ENCODE measurements at regions not wholly inside any gene's neighbourhood (a gene's known extent, or its start where the extent isn't known, plus 50 kb on each side); places are given as distances from the start of the nearest gene placed in this dataset.
A peak's percentile ranks its signal among the peaks of the same experiment; 100 is the strongest.

- Mint-ChIP-seq H3K27ac (no peak overlapping the region), H3K9me3 (no peaks in the 10 kb centered on the region), H3K4me3 (no peak overlapping the region), H3K4me1 (no peaks in the 10 kb centered on the region), H3K27me3 (peaks cover 8% of the 10 kb centered on the region), H3K36me3 (no peaks in the 10 kb centered on the region)
These were observed 246.2 kb downstream of the LRFN2 start for GRCh38 chr6:40340957-40341356.

- Mint-ChIP-seq H3K36me3 (no peaks in the 10 kb centered on the region), H3K4me1 (no peaks in the 10 kb centered on the region), H3K4me3 (no peak overlapping the region), H3K27me3 (peaks cover 10% of the 10 kb centered on the region), H3K9me3 (no peaks in the 10 kb centered on the region), H3K27ac (no peak overlapping the region)
These were observed 247.0 kb downstream of the LRFN2 start for GRCh38 chr6:40340196-40340595.

GRCh38 chr6:40338306-40338705 lies 248.9 kb downstream of the LRFN2 start:
- no peaks in the 10 kb centered on the region for H3K9me3 Mint-ChIP-seq
- H3K4me1 Mint-ChIP-seq = peaks cover 0 to 1% (median 0%) of the 10 kb centered on the region in 3 donors
- H3K27ac Mint-ChIP-seq = no peak overlapping the region
- H3K4me3 Mint-ChIP-seq = no peak overlapping the region
- no peaks in the 10 kb centered on the region for H3K36me3 Mint-ChIP-seq
- H3K27me3 Mint-ChIP-seq = peaks cover 20% of the 10 kb centered on the region

- H3K27ac Mint-ChIP-seq = no peak overlapping the region
These were observed 250.0 kb downstream of the LRFN2 start for GRCh38 chr6:40336940-40337760.

GRCh38 chr6:40336296-40336695 lies 250.9 kb downstream of the LRFN2 start:
- Mint-ChIP-seq H3K9me3 (no peaks in the 10 kb centered on the region), H3K27ac (no peak overlapping the region), H3K27me3 (peaks cover 18% of the 10 kb centered on the region), H3K4me3 (no peak overlapping the region), H3K4me1 (peaks cover 0 to 1% (median 0%) of the 10 kb centered on the region in 3 donors), H3K36me3 (no peaks in the 10 kb centered on the region)

More at GRCh38 chr6:40336940-40337760, 250.0 kb downstream of the LRFN2 start:
- Mint-ChIP-seq H3K4me1 (peaks cover 0 to 1% (median 0%) of the 10 kb centered on the region in 3 donors), H3K27me3 (peaks cover 18% of the 10 kb centered on the region), H3K36me3 (no peaks in the 10 kb centered on the region), H3K4me3 (no peak overlapping the region), H3K9me3 (no peaks in the 10 kb centered on the region)

GRCh38 chr6:40334496-40335270 lies 252.5 kb downstream of the LRFN2 start:
- no peaks in the 10 kb centered on the region for H3K9me3 Mint-ChIP-seq
- H3K36me3 Mint-ChIP-seq = no peaks in the 10 kb centered on the region
- H3K4me3 Mint-ChIP-seq = no peak overlapping the region
- H3K27me3 Mint-ChIP-seq = peaks cover 21% of the 10 kb centered on the region
- H3K27ac Mint-ChIP-seq = no peak overlapping the region
- H3K4me1 Mint-ChIP-seq = peaks cover 0 to 1% (median 0%) of the 10 kb centered on the region in 3 donors

GRCh38 chr6:40331545-40331944 lies 255.6 kb downstream of the LRFN2 start:
- peaks cover 0 to 4% (median 0%) of the 10 kb centered on the region in 3 donors for H3K4me1 Mint-ChIP-seq
- H3K27ac Mint-ChIP-seq = no peak overlapping the region
- H3K4me3 Mint-ChIP-seq = no peak overlapping the region
- no peaks in the 10 kb centered on the region for H3K36me3 Mint-ChIP-seq
- no peaks in the 10 kb centered on the region for H3K9me3 Mint-ChIP-seq
- H3K27me3 Mint-ChIP-seq = peaks cover 21% of the 10 kb centered on the region

GRCh38 chr6:40330301-40330721 lies 256.9 kb downstream of the LRFN2 start:
- Mint-ChIP-seq H3K9me3 (no peaks in the 10 kb centered on the region), H3K4me1 (peaks cover 0 to 4% (median 0%) of the 10 kb centered on the region in 3 donors), H3K4me3 (no peak overlapping the region), H3K27me3 (peaks cover 25% of the 10 kb centered on the region), H3K27ac (no peak overlapping the region), H3K36me3 (no peaks in the 10 kb centered on the region)

GRCh38 chr6:40328986-40329545 lies 258.1 kb downstream of the LRFN2 start:
- Mint-ChIP-seq H3K27ac (no peak overlapping the region), H3K4me1 (peaks cover 0 to 3% (median 0%) of the 10 kb centered on the region in 3 donors), H3K9me3 (no peaks in the 10 kb centered on the region), H3K27me3 (peaks cover 25% of the 10 kb centered on the region), H3K36me3 (no peaks in the 10 kb centered on the region), H3K4me3 (no peak overlapping the region)

- H3K27me3 Mint-ChIP-seq = peaks cover 20% of the 10 kb centered on the region
- H3K9me3 Mint-ChIP-seq = no peaks in the 10 kb centered on the region
- H3K36me3 Mint-ChIP-seq = no peaks in the 10 kb centered on the region
- H3K27ac Mint-ChIP-seq = no peak overlapping the region
- no peak overlapping the region for H3K4me3 Mint-ChIP-seq
- peaks cover 0 to 3% (median 0%) of the 10 kb centered on the region in 3 donors for H3K4me1 Mint-ChIP-seq
These were observed 258.7 kb downstream of the LRFN2 start for GRCh38 chr6:40328386-40328985.

- Mint-ChIP-seq H3K4me1 (peaks cover 0 to 3% (median 0%) of the 10 kb centered on the region in 3 donors), H3K4me3 (no peak overlapping the region), H3K9me3 (no peaks in the 10 kb centered on the region), H3K36me3 (no peaks in the 10 kb centered on the region), H3K27me3 (peaks cover 25% of the 10 kb centered on the region), H3K27ac (no peak overlapping the region)
These were observed 260.3 kb downstream of the LRFN2 start for GRCh38 chr6:40326714-40327421.

- no peaks in the 10 kb centered on the region for H3K36me3 Mint-ChIP-seq
- peaks cover 0 to 3% (median 0%) of the 10 kb centered on the region in 3 donors for H3K4me1 Mint-ChIP-seq
- peaks cover 25% of the 10 kb centered on the region for H3K27me3 Mint-ChIP-seq
- H3K9me3 Mint-ChIP-seq = no peaks in the 10 kb centered on the region
- H3K4me3 Mint-ChIP-seq = peak overlapping the region in 1 of 4 donors; percentile 63
- H3K27ac Mint-ChIP-seq = peak overlapping the region in 1 of 3 donors; percentile 24
These were observed 261.4 kb downstream of the LRFN2 start for GRCh38 chr6:40325791-40326190.

GRCh38 chr6:40325041-40325440 lies 262.1 kb downstream of the LRFN2 start:
- Mint-ChIP-seq H3K27me3 (peaks cover 25% of the 10 kb centered on the region), H3K27ac (no peak overlapping the region), H3K36me3 (no peaks in the 10 kb centered on the region), H3K9me3 (peaks cover 0 to 3% (median 0%) of the 10 kb centered on the region in 3 donors), H3K4me1 (peaks cover 0 to 3% (median 0%) of the 10 kb centered on the region in 3 donors), H3K4me3 (no peak overlapping the region)

GRCh38 chr6:40323881-40324634 lies 263.1 kb downstream of the LRFN2 start:
- peaks cover 0 to 3% (median 0%) of the 10 kb centered on the region in 3 donors for H3K4me1 Mint-ChIP-seq
- no peak overlapping the region for H3K4me3 Mint-ChIP-seq
- H3K27me3 Mint-ChIP-seq = peaks cover 25% of the 10 kb centered on the region
- H3K27ac Mint-ChIP-seq = no peak overlapping the region
- H3K36me3 Mint-ChIP-seq = no peaks in the 10 kb centered on the region
- H3K9me3 Mint-ChIP-seq = peaks cover 0 to 8% (median 3%) of the 10 kb centered on the region in 3 donors

All from IgD-negative memory B cell (primary cell).